NCI-H1417 treated with DMSO at 0.1 percent for 48 hours (cell line): ENCODE measurements at regions not wholly inside any gene's neighbourhood (a gene's known extent, or its start where the extent isn't known, plus 50 kb on each side); places are given as distances from the start of the nearest gene placed in this dataset.

Experiments used
- DNase-seq: peaks from one replicate; lab custom pipeline; 2025; lab: John Stamatoyannopoulos, UW

- no peak for DNase-seq
These were observed 68.6 kb upstream of the FOXA2 start for GRCh38 chr20:22652681-22653588.

GRCh38 chr20:22653658-22654642, 69.6 kb upstream of the FOXA2 start:
- DNase-seq = no peak

GRCh38 chr20:22663528-22664025, 79.2 kb upstream of the FOXA2 start:
- no peak for DNase-seq

GRCh38 chr20:22667198-22667597, 82.8 kb upstream of the FOXA2 start:
- DNase-seq = no peak

GRCh38 chr20:22672191-22672590, 87.8 kb upstream of the FOXA2 start:
- no peak for DNase-seq

GRCh38 chr20:22673467-22673866, 89.1 kb upstream of the FOXA2 start:
- no peak for DNase-seq

- no peak for DNase-seq
These were observed 91.0 kb upstream of the FOXA2 start for GRCh38 chr20:22675341-22675740.

- no peak for DNase-seq
These were observed 94.3 kb upstream of the FOXA2 start for GRCh38 chr20:22678678-22679077.

- no peak for DNase-seq
These were observed 94.8 kb upstream of the FOXA2 start for GRCh38 chr20:22679197-22679596.

GRCh38 chr20:22680031-22680740, 95.8 kb upstream of the FOXA2 start:
- no peak for DNase-seq

GRCh38 chr20:22681591-22682248, 97.3 kb upstream of the FOXA2 start:
- no peak for DNase-seq

- DNase-seq = no peak
These were observed 98.0 kb upstream of the FOXA2 start for GRCh38 chr20:22682381-22682780.

- peak; percentile 50 for DNase-seq
These were observed 99.8 kb upstream of the FOXA2 start for GRCh38 chr20:22684072-22684762.

GRCh38 chr20:22684763-22685443, 100.5 kb upstream of the FOXA2 start:
- no peak for DNase-seq

GRCh38 chr20:22686097-22686496, 101.7 kb upstream of the FOXA2 start:
- DNase-seq = no peak

- no peak for DNase-seq
These were observed 103.4 kb upstream of the FOXA2 start for GRCh38 chr20:22687676-22688349.

GRCh38 chr20:22688485-22688884, 104.1 kb upstream of the FOXA2 start:
- no peak for DNase-seq

- DNase-seq = no peak
These were observed 104.9 kb upstream of the FOXA2 start for GRCh38 chr20:22689266-22689665.

- no peak for DNase-seq
These were observed 105.6 kb upstream of the FOXA2 start for GRCh38 chr20:22690000-22690399.
